ENCODE measurements at regions not wholly inside any gene's neighbourhood (a gene's known extent, or its start where the extent isn't known, plus 50 kb on each side); places are given as distances from the start of the nearest gene placed in this dataset.

DNA sequence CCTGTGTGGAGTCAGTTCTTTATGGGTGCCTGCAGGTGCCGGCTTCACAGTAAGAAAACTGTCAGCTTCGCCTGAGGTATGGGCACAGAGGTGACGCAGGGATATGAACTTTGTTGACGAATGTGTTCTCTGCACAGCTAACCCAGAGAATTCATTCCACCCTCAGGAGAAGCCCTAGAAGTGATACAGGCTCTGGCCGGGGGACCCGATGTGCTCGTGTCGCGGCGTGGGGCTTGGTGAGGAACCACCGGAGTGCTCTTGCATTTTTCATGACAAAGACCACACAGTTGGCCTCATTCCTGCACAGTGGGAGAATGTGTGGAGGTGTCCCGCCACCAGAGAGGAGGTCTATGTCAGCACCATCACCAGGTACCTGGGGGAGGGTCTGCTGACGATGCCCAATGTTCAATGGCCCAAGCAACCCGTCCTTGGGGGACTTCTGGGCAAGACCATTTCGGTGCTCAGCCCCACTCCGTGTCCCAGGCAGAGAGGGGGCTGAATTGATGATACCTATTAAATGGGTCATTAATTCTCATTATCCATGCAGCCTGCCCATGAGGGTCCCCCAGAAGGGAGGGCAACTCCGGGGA, 147.5 kb upstream of the RTL1 start:
- TF ChIP-seq, protein P1, sequence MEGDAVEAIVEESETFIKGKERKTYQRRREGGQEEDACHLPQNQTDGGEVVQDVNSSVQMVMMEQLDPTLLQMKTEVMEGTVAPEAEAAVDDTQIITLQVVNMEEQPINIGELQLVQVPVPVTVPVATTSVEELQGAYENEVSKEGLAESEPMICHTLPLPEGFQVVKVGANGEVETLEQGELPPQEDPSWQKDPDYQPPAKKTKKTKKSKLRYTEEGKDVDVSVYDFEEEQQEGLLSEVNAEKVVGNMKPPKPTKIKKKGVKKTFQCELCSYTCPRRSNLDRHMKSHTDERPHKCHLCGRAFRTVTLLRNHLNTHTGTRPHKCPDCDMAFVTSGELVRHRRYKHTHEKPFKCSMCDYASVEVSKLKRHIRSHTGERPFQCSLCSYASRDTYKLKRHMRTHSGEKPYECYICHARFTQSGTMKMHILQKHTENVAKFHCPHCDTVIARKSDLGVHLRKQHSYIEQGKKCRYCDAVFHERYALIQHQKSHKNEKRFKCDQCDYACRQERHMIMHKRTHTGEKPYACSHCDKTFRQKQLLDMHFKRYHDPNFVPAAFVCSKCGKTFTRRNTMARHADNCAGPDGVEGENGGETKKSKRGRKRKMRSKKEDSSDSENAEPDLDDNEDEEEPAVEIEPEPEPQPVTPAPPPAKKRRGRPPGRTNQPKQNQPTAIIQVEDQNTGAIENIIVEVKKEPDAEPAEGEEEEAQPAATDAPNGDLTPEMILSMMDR (IDR thresholded peaks at IDR 0.05), result no peak
- TF ChIP-seq POLR2AphosphoS5 (IDR thresholded peaks at IDR 0.05; ENCODE audit: low read depth, low read length), result no peak
- no peak for TF ChIP-seq SIN3A (IDR thresholded peaks at IDR 0.05; ENCODE audit: borderline replicate concordance, insufficient read depth, low read depth, low read length)
- TF ChIP-seq, protein P2, sequence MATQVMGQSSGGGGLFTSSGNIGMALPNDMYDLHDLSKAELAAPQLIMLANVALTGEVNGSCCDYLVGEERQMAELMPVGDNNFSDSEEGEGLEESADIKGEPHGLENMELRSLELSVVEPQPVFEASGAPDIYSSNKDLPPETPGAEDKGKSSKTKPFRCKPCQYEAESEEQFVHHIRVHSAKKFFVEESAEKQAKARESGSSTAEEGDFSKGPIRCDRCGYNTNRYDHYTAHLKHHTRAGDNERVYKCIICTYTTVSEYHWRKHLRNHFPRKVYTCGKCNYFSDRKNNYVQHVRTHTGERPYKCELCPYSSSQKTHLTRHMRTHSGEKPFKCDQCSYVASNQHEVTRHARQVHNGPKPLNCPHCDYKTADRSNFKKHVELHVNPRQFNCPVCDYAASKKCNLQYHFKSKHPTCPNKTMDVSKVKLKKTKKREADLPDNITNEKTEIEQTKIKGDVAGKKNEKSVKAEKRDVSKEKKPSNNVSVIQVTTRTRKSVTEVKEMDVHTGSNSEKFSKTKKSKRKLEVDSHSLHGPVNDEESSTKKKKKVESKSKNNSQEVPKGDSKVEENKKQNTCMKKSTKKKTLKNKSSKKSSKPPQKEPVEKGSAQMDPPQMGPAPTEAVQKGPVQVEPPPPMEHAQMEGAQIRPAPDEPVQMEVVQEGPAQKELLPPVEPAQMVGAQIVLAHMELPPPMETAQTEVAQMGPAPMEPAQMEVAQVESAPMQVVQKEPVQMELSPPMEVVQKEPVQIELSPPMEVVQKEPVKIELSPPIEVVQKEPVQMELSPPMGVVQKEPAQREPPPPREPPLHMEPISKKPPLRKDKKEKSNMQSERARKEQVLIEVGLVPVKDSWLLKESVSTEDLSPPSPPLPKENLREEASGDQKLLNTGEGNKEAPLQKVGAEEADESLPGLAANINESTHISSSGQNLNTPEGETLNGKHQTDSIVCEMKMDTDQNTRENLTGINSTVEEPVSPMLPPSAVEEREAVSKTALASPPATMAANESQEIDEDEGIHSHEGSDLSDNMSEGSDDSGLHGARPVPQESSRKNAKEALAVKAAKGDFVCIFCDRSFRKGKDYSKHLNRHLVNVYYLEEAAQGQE (IDR thresholded peaks at IDR 0.05; ENCODE audit: insufficient read depth in 1 of 2, low read depth in 2 of 2, low read length in 1 of 2), result no peak

All from Panc1 (cell line).